ENCODE measurements at regions not wholly inside any gene's neighbourhood (a gene's known extent, or its start where the extent isn't known, plus 50 kb on each side); places are given as distances from the start of the nearest gene placed in this dataset.
"Not testable (repeated sequence)": the region's sequence is repeated elsewhere in the genome, so short reads cannot be mapped to it uniquely, and the experiment has no call there.

DNA sequence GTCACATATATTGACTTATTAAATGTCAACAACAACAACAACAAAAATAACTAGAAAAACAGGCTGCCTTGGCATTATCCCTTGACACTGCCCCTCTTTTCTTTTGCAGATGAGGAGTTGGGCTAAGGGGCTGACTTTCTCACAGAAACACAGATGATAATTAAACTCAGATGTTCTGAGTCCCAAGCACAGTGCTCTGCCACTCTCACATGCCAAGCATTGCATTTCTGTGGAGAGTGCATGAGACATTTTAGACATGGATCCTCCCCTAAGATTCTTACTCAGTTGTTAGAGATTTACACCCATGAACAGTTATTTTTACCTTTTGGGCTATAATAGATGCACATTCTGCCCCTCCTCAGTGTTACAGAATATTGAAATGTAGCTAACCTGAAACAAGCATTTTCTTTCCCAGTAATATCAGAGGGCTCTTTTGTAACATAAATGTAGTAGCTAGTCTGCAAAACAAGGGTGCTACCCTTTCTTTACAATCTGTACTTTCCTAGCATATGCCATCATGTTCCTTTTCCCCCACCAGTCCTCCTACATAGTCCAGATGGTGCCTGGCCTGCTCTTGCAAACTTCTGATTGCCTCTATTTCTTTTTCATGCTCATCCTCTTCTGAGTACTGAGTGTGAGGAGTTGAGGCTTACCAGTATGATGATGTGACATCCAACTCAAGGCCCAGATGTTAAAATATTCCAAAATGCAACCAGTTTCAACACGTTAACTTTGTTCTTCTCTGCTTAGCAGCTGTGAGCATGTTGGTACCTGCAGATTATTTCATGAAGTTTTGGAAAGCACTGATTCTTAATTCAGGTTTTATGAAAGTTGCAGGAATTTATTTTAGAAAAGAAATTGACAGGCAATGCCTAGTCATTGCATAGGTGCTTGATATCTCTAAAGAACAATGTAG is 125.0 kb upstream of the ATP2B1 start:
- no peak for DNase-seq

DNA sequence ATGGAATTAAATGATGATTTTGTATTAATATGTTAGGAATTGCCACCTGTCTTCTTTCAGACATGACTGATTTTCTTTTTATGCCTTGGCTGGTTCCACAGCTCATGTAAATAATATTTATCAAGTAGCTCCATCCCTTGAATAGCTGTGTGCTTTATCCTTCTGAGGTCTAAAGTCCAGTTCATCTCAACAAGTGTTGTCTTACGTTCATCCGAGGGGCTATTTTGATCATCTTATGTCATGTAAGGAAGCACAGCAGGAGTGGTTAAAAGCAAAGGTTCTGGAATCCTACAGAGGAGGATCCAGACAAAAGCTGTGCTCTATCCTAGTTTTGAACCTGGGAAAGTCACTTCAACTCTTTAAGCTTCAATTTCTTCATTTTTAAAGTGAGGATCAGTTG is 123.7 kb upstream of the ATP2B1 start:
- DNase-seq: no peak

DNA sequence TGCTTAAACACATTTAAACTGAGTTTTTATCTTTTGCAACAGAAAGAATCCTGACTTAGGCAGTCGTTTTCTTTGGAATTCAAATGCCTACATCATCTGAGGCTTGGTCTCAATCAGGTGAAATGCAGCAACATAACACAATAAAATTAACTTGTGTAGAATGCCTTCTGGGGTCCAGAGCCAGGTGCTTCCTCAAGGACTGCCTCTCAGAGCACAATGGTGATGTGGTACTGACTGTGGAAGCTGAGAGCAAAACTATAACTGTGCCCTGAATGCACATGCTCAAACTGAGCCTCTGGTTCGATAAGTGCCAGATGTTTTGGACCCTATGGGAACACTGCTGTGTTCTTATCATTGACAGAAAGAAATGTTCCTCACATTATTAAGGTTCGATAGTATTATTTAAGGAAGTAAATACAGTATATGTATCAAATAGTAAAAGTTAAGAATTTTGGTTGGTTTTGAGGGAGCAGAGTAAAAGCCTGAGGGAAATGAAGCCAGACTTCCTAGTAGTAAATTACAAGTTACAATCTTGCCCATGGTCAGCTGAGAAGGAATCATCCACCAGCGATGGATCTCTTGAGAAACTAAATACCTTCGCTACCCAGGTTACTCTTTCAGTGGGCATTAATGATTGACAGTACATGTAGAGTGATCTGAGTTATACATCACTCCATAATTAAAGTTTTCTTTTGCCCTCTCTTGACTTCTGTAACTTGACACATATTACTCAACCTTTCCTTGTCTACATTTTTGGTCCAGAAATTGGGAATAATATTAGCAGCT is 122.9 kb upstream of the ATP2B1 start:
- DNase-seq: no peak

DNA sequence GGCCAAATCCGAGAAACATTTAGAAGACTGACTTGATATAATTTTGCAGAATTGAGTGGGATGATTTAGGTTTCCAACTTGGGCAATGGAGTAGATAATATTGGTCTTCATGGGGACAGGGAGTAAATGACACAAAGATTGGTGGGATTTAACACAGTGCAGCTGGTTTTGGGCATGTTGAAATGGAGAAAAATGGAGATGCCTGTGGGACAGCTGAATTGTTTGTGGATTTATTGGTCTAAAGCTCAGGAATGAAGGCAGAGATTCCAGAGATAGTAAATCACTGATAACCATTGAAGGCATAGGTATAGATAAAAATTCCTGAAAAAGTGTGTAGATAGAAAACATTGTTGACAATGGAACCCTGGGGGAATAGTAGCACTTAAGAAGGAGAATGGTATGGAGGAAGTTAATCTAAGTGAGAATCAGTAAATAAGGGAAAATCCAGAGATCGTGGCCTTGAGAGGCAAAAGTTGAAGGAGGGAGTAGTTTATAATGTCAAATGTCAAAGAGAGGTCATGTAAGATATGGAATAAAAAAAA is 120.9 kb upstream of the ATP2B1 start:
- no peak for DNase-seq

DNA sequence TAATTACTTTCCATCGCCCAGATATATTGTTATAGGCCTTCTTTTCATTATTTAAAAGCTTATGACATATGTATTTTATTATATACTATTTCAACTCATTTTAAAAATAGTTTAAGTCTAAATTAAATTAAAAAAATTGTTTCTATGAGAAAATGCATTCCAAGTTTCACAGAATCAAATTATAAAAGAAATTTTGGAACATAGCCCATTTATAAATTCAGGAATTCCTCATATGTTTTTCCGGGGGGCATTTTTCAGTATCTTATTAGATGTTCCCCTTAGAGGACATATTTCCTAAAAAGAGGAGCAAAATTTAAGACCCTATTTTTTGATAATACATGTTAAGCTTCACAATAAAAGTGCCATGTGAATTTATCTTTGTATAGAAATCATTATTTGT is 119.9 kb upstream of the ATP2B1 start:
- no peak for DNase-seq

DNA sequence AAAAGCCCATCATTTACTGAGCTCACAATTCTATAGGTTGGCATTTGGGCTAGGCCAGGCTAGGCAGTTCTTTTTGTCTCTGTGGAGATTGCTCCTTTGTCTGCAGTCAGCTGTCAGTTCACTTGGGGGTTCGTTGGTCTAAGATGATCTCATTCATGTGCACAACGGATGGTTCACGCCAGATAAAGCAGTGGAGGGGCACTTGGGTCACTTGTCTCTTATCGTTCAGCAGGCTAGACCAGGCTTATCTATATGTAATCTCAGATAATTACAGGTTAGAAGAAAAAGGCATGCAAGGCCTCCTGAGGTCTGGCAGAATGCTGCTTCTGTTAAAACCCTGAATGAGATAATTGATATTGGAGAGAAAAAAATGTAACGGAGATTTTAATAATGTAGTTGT is 119.0 kb upstream of the ATP2B1 start:
- no peak for DNase-seq

DNA sequence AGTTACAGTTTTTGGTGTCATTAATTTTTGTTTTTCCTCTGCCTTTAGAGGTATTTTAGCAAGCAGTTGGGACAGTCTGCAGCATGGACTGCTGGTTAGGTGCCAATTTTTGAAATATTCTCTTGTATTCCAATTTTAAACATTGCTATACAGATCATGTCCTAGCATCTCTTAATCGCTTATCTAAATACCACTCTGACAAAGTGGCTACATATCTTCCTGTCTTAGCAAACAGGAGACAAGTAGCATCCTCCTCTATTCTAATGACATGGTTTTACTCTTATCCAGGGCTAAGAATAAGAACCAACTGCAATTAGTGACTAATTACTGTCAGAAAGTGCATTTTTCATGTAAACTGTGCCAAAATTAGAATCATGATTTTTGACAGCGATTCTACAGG is 117.8 kb upstream of the ATP2B1 start:
- no peak for DNase-seq

DNA sequence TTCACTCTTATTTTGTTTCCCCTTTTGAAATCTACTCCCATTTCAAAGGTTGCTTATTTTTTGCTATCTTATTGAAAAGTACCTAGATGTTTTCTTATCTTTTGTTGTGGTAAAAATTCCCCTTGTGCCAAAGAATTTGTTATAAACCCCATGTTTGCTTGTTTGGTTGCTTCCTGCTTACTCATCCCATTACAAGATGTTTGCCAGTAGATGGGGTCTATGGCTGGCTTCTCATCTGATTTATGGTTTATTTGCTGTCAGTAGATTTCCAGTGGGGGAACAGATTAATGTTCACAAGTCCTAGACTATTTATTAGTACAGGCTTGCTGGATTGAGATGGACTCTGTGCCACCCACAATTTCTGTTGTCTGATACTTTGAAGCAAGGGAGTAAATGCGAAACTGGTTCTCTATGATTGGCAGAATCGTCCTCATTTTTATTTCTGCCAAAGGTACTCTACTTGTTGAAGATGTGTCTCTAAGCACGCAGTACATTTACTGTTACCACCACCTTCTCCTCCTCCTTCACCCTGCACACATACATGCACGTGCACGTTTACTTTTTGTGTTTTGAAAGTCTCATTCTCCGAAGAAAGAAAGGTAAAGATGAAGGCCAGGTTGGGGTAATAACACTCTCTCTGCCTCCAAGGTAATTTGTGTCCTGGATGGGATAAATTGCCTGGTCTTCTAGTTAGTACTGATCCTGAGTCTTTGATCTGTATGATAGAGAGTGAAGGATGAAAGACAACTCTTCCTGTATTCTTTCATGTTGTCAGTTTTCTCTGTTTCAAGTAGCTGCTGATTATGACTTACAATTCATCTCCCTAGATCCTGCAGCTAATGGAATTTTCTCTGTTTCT is 117.2 kb upstream of the ATP2B1 start:
- DNase-seq: no peak

DNA sequence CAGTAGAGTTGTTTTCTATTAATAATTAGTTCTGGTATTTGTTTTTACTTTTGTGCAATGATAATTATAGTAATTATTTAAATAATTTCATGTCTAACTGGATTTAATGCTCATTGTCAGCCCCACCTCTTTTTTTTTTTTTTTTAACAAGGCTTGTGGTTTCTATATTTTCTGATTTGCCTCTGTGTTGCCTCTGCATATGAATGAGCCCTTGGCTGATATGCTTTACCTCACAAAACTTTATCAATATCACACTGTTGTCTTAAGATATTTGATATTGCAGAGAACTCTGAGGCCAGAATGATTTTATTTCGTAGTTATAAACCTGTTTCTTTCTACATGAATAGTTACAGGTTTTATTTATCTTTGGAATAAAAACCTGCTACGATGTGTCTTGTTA is 116.2 kb upstream of the ATP2B1 start:
- DNase-seq: no peak

DNA sequence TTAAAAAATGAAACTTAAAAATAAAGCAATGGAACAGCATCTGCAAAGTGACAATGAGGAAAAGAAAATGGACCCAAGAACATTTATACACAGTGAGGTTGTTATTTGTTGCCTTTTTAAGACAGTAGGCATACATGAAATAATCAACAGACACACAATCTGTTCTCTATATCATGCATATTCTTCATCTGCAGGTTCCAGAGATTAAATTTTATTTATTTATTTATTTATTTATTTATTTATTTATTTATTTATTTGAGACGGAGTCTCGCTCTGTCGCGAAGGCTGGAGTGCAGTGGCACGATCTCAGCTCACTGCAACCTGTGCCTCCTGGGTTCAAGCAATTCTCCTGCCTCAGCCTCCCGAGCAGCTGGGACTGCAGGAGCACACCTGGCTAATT is 114.4 kb upstream of the ATP2B1 start:
- not testable (repeated sequence) for DNase-seq

DNA sequence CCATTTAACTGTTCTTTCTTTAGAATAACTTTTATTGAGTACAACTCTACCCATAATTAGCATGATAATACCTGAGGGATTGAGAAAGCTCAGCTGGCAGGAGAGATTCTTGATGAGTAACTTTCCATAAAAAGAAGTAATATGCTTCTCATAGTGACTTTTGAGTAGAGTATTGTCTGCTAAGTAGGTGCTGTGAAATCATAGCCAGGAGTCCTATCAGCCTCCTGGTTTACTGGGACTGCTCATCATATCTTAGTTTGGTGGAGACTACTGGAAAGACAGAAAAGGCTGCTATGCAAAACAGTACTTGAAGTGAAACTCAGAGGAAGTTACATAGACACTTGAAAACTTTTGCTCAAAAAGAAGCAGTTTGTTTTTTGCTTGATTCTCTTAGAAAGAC is 113.3 kb upstream of the ATP2B1 start:
- no peak for DNase-seq

DNA sequence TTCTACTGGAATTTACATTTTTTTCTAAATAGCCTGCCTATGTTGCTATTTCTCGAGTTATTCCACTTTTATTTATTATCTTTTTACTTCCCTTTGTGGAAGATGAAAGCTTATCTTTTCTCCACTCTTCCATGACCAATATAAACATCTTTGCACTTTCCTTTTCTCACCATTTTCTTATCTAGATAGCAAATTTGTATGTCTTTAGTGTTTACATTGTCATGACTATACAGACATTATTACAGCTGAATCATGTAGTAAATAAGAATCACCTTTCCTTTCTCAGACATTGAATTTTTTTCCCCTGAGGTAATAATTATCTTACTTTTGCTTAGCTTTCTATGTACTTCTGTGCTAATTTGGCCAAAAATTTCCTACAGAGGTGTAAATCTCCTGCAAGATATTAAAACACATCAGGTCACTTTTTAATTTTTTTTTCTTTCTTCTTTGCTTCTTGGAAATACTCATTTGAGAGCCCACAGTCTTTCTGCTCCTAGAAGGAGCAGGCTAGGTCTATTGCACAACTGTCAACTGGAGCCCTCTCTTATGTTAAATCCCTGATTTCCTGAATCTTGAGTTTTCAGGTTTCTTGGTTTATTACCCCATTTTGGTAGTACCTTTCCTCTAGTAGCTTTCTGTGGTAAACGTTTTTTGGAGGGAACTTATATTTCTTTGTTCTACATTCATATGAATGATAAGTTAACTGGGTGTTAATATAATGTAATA is 109.0 kb upstream of the ATP2B1 start:
- DNase-seq: no peak

DNA sequence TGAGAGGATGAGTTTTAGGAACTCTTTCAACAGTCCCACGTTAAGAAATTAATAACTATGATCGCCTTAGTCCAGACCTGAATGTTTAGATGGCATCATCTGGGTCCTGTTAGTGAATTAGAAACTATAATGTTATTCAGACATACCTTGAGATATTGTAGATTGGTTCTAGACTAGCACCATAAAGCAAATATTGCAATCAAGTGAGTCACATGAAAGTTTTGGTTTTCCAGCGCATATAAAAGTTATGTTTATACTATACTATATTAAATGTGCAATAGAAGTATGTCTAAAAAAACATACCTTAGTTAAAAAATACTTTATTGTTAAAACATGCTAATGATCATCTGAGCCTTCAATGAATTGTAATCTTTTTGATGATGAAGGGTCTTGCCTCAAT is 106.6 kb upstream of the ATP2B1 start:
- no peak for DNase-seq

DNA sequence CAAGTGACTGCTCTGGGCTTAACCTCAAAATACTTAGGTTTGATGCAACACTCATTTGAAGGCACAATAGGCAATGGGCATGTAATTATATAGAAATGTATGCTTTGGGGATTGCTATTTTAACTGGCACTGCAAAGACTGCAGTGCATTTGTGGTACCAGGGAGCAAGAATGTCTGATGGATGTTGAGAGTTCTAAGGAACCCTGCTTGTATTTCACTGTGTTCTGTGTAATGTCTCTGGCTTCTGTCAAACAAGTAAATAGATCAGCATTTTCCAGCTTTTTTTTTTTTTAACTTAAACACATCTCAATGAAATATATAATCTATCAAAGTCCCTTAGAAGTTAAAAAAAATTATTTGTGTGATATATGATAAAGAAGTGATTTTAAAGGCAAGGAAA is 94.8 kb upstream of the ATP2B1 start:
- DNase-seq: no peak

DNA sequence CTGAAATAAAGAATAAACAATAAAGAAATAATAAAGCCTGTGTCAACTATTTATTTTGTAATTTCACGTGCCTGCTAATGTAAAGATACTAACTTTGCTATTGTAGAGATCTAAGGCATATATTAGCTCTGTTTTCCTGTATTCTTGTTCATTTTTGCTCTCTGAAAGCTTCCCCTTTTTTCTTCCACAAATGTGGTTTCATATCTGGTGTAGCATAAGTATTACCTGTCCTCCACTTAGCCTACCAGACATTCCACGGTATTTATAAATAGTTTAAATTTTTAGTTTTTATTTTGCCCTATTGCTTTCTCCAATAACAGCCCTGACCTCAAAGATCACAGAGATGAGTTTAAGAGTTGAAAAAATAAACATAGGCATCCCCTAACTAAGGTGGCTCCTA is 92.6 kb upstream of the ATP2B1 start:
- DNase-seq: no peak

DNA sequence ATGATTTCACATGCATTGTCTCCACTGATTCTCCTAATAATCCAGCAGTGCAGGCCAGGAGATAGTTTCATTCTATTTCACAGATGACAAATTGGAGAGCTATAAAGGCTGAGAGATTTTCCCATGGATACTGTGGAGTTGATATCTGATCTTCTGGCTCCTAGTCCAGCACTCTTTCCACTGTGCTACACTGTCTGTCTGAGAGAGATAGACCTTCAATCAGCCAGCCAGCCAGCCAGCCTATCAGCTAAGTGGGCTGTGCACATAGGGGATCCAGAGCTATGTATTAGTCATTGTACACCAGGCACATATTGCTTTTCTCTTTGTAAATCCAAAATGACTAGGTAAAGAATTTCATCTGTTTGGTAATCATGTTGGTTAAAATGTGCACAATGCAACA is 91.8 kb upstream of the ATP2B1 start:
- no peak for DNase-seq

DNA sequence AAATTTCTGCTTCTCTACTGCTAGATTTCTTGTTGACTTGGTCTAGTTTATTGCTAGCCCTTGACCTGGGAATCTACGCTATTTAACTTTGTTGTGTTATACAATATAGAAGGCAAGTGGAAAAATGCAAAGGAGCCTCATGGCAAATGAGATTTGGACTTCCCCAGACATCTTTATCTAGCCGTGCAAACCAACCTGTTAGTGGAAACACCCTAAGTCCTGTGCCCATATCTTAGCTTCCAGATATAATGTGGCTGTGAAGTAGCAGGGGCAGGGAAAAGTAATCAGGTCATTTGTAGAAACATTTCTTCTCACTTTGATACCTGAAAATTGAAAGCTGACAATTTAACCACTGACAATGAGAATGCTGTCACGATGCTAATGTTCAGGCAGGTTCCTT is 90.7 kb upstream of the ATP2B1 start:
- no peak for DNase-seq

DNA sequence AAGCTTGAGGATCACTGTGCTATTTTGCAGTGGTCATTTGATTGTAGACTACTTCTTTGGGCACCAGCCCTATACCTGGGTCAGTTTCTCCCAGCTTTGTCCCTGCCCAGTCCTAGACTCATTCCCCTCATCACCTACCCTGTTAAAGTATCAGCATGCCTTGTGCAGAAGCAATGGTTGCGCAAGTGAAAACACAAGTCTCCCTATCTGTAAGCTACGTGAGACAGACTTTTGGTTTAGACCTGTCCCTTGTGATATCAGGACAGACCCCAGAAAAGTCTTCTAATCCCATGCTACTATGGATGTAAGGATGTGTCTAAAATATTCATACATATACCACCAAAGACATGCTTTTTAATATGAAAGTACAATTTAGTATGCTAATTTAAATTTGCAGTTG is 88.8 kb upstream of the ATP2B1 start:
- DNase-seq: no peak

DNA sequence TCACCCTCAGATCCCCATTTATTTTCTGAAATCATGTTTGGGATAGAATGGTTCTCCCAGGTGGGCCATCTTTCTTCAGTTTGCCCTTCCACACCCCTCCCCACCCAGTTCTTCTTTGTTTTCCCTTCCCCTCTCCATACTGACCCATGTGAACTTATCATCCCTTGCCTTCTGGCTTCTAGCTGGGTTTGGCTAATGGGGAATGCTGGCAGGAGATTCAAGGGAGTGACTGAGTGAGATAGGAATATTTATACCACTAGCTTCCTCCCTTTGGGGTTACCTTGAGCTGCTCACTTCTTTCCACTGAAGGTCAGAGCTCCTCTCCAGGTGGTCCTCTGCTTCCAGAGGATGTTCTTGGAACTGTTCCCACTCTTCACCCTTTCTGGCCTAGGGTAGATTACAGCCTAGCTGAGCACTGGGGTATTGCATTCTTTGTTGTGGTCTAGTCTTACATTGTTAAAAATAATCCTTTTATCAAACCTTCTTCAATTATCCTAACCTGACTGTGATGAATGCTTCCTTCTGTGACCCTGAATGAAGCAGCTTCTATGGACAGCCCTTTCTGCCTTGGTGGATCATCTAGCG is 88.3 kb upstream of the ATP2B1 start:
- no peak for DNase-seq

DNA sequence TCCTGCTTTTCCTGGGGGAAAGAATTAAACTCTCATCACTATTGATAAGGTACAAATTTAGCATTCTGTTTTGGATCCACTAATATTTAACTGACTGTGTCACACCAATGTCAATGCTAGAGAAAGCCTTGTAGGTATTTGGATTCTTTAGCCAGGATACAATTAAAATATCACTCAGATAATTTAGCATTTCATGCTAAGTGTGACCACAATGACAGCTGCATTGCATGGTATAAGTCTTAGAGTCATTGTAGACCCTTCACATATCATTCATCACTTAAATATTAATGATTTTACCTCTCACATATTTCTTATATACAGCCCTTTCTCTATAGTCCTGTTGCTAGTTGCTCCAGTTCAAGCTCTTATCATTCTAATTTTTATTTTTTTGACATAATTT is 85.3 kb upstream of the ATP2B1 start:
- DNase-seq: no peak

DNA sequence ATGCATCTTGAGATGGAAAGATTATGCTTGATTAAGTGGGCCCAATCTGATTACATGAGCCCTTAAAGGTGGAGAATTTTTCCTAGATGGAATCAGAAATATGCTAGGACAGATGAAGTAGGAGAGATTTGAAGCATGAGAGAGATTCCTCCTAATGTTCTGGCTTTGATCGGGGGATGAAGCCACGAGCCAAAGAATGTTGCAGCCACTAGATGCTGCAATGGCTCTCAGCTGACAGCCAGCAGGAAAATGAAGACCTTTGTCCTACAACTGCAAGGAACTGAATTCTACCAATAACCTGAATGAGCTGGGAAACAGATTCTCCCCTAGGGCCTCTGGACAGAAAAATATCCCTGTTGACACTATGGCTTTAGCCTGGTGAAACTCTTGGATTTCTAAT is 82.6 kb upstream of the ATP2B1 start:
- DNase-seq: no peak

DNA sequence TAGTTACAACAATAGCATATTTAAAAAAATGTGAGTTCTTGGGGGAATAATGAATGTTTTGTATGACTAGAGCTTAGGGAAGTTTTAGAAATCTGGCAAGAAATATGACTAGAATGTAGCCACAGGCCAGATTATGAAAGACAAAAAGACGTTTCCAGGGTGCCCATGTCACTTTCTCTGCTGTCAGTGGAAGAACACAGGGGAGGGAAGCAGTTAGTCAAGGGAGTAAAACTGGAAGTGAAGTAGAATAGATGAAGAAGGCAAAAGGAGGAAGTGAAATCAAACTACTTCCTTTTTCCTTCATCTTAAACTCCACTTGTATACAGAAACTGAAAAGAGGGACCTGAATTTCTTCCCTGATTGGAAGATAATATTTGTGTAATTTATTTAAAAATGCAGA is 81.2 kb upstream of the ATP2B1 start:
- DNase-seq: no peak

All from NCI-H524 treated with DMSO at 0.1 percent for 48 hours (cell line).